HepG2 (cell line): ENCODE measurements at regions not wholly inside any gene's neighbourhood (a gene's known extent, or its start where the extent isn't known, plus 50 kb on each side); places are given as distances from the start of the nearest gene placed in this dataset.

ENCODE experiments used
- CTCF ChIP-seq: sonication (generic); formaldehyde crosslinking; IDR thresholded peaks from 2 replicates; pipeline ENCODE4 v1.5.0; 2020; ENCODE audit warnings: mild to moderate bottlenecking, missing genetic modification reagents, moderate library complexity
- ZNF501 ChIP-seq: sonication (generic); formaldehyde crosslinking; IDR thresholded peaks from 2 replicates; pipeline ENCODE4 v1.5.1; 2020; ENCODE audit warnings: mild to moderate bottlenecking, moderate library complexity, missing genetic modification reagents

GRCh38 chr15:70414626-70415025, 316.9 kb upstream of the TLE3 start:
- no peak for TF ChIP-seq CTCF (CRISPR knock-in tag)
- TF ChIP-seq ZNF501 (CRISPR knock-in tag), result no peak
